ENCODE measurements at regions not wholly inside any gene's neighbourhood (a gene's known extent, or its start where the extent isn't known, plus 50 kb on each side); places are given as distances from the start of the nearest gene placed in this dataset.
"Not testable (repeated sequence)": the region's sequence is repeated elsewhere in the genome, so short reads cannot be mapped to it uniquely, and the experiment has no call there.

- ChIA-PET CTCF (no interaction called here), POLR2A (no interaction called here)
Observed at GRCh38 chr6:169023161-169023874, 230.3 kb downstream of the THBS2 start.

DNA sequence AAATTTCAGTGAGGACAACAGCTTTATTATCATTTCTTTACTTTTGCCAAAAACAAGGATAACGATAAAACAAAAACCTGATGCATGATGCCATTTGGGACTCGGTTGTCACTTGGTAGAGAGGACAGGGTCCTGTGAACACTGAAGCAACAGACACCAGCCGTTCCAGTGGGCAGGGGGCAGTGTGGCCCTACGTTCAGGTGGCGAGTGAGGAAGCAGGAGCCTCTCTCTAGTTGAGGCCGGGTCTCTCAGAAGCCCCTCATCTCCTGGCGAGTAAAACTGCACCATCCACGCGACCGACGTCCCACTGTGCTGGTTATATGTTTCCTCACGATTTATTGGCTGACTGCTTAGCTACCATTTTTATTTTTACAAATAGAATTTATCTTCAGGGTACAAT lies 231.6 kb downstream of the THBS2 start:
- CTCF ChIA-PET: no interaction called here

GRCh38 chr6:169020821-169021220 lies 232.8 kb downstream of the THBS2 start:
- ChIA-PET POLR2A (no interaction called here), CTCF (no interaction called here)

More for the DNA sequence above, 231.6 kb downstream of the THBS2 start:
- POLR2A ChIA-PET: no interaction called here

DNA sequence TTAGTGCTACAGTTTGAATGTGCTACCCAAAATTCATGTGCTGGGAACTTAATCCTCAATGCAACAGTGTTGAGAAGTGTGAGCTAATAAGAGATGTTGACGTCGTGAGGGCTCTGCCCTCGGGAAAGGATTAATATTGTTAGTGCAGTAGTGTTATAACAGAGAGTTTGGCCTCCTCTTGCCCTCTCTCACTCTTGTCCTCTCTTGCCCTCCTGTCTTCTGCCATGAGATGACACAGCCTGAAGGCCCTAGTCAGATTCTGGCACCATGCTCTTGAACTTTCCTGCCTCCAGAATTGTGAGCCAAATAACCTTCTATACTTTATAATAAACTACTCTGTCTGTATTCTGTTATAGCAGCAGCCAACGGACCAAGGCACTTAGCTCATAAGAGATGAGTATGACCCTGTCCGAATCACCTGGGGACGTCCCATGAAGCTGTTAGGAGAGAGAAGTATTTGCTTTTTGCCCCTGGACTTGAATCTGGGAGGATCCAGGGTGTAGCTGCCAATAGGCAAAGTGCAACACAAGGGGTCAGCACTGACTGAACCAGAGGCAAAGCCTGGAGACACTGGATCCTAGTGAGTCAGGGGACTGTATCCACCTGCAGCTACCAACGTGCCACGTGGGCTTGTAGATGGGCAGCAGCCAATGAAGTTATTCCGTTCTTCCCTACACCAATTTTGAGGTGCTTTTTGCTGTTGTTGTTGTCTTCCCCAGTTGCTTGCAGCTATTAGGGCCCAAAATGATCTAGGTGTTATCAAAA lies 233.7 kb downstream of the THBS2 start:
- CTCF ChIA-PET: no interaction called here
- POLR2A ChIA-PET: no interaction called here

GRCh38 chr6:169019111-169019510 lies 234.5 kb downstream of the THBS2 start:
- ChIA-PET POLR2A (no interaction called here), CTCF (no interaction called here)

DNA sequence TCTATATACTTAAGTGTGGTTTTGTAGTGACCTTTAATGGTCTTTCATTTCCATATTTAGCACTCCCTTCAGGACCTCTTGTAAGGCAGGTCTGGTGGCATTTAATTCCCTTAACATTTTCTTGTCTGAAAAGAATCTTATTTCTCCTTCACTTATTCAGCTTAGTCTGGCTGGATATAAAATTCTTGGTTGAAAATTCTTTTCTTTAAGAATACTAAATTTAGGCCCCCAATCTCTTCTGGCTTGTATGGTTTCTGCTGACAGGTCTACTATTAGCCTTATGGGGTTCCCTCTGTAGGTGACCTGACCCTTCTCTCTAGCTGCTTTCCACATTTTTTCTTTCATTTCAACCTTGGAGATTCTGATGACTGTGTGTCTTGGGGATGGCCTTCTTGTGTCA lies 236.9 kb downstream of the THBS2 start:
- CTCF ChIA-PET: no interaction called here
- POLR2A ChIA-PET: no interaction called here

GRCh38 chr6:169014211-169015197 lies 239.1 kb downstream of the THBS2 start:
- ChIA-PET POLR2A (no interaction called here), CTCF (no interaction called here)

- POLR2A ChIA-PET: no interaction called here
- CTCF ChIA-PET: no interaction called here
Observed at GRCh38 chr6:169009628-169010027, 244.0 kb downstream of the THBS2 start.

GRCh38 chr6:169008641-169009257 lies 244.9 kb downstream of the THBS2 start:
- ChIA-PET POLR2A (no interaction called here), CTCF (no interaction called here)

DNA sequence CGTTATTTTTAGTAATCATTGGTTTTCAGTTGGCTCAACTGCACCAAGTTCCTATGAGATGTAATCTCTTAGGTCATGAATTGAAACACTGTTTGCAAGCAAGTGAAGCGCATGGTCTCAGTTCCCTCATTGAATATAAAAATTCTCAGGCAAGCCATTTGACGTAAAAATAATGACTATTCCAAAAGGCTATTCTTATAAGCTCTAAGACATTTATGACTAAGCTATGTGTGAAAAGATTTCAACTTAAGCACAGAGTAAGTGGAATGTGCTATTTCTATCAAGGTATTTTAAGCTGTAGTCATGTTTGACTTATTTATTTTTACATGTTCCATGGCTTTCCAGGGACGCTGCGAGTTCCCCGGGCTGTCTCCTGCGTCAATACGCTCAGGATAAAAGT lies 248.5 kb downstream of the THBS2 start:
- CTCF ChIA-PET: no interaction called here
- POLR2A ChIA-PET: no interaction called here

- ChIA-PET POLR2A (no interaction called here), CTCF (no interaction called here)
Observed at GRCh38 chr6:169000022-169000421, 253.6 kb downstream of the THBS2 start.

- CTCF ChIA-PET: no interaction called here
- POLR2A ChIA-PET: no interaction called here
Observed at GRCh38 chr6:168999392-168999791, 254.3 kb downstream of the THBS2 start.

DNA sequence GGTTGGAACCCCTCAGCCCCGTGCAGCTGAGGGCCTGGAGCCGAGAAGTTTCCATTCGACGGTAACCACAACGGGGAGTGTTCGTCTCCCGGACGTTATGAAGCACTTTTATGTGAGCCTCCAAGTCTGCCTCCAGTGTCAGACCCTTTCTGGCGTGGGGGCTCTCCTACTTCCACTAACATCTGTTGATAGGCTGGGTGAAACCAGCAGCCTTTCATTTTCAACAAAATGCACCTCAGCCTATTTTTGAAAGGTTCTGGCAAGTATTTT lies 257.4 kb downstream of the THBS2 start:
- ChIA-PET CTCF (no interaction called here), POLR2A (no interaction called here)

DNA sequence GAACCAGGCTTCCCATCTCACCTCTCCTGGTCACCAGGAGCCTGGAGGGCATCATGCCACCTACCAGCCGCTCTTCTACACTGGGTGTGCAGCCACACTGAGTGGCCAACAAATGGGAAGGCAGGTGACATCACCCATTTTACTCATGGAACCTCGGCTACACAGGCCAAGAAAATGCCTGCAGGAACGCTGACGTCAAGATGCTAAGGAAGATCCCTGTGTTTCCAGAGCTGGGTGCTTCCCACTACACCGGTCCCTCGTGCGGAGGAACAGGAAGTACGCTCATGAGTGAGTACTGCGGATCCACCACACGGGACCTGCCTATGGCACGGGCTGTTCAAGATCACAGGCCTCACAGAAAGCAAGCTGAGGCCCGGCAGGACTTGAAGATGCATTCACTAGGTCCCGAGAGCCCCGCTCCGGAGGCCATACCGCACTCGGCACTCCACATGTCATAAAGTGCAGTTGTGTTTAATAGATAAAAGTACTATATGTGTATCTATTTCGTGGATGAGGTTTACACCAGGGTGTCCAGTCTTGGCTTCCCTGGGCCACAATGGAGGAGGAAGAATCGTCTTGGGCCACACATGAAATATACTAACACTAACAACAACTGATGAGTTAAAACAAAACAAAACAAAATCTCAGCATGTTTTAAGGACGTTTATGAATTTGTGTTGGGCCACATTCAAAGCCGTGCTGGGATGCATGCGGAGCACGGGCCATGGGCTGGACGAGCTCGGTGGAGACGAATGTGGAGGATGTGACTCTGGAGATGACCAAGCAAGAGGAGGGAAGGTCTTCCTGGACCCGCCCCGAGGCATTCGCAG lies 257.9 kb downstream of the THBS2 start:
- POLR2A ChIA-PET: no interaction called here
- CTCF ChIA-PET: no interaction called here

GRCh38 chr6:168994956-168995355 lies 258.7 kb downstream of the THBS2 start:
- ChIA-PET POLR2A (no interaction called here), CTCF (no interaction called here)

- ChIA-PET CTCF (no interaction called here), POLR2A (no interaction called here)
Observed at GRCh38 chr6:168992446-168993144, 261.1 kb downstream of the THBS2 start.

- CTCF ChIA-PET, POLR2A ChIA-PET: not testable (repeated sequence)
Observed at GRCh38 chr6:168991695-168992094, 262.0 kb downstream of the THBS2 start.

DNA sequence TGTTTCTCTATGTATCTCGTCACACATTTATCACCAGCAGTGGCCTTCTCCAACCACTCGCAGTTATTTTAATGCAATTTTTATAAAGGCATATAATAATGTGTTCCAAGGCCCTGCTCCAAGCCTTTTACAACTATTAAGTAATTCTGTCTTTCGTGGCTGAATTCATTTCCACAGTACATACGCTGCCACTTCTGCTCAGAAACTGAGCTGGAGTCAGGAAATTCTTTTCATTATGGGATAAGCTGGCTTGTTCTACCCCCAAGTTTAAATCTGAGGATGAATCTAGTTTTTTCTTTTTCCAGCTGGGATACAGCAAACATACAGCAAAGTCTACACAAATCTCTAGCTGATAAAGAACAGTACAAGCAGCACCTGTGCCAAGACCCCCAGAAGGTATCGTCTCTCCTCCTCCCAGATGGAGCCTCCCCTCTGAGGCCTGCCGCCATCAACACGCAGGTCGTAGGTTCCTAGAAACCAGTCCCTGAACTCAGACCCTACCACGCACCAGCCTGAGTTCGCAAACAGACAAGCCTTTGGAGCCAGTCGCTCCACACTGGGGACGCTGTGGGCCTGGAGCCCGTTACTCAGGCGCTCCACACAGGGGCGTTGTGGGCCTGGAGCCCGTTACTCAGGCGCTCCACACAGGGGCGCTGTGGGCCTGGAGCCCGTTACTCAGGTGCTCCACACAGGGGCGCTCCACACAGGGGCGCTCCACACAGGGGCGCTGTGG lies 263.5 kb downstream of the THBS2 start:
- ChIA-PET POLR2A (no interaction called here), CTCF (no interaction called here)

DNA sequence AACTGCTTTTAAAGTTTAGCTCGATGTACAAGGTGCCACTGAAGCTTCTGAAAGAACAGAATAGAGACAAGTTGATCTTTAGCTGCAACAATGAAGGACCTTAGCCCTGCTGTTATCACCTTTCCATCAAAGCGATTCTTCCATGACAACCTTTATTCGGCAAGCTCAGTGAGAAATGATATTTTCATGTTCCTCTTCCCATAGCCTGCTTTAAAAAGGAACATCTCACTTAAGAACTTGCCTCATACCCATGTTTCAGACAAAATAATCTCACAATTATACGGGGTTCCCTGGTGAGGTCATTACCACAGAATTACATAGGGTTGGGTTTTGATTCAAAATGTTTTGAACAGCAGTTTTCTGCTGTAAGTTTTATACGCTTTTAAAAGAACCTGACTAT lies 264.2 kb downstream of the THBS2 start:
- POLR2A ChIA-PET: no interaction called here
- CTCF ChIA-PET: no interaction called here

All from activated CD8-positive, alpha-beta memory T cell treated with anti-CD3 and anti-CD28 coated beads for 36 hours (primary cell).